ENCODE measurements at regions not wholly inside any gene's neighbourhood (a gene's known extent, or its start where the extent isn't known, plus 50 kb on each side); places are given as distances from the start of the nearest gene placed in this dataset.

GRCh38 chr1:172883387-172883791, 167.4 kb downstream of the TNFSF18 start:
- Histone ChIP-seq H3K4me3 (no peak overlapping the region), H3K27me3 (peaks cover 5% of the 10 kb centered on the region), H3K9me3 (replicated peaks in 1 of 3) (no peaks in the 10 kb centered on the region), H3K27ac (no peak overlapping the region), H3K36me3 (replicated peaks in 1 of 2) (no peaks in the 10 kb centered on the region), H3K4me1 (replicated peaks in 1 of 2) (no peaks in the 10 kb centered on the region)
- DNase-seq: no peak
- TF ChIP-seq CTCF (IDR thresholded peaks at IDR 0.05) (no peak), POLR2A (IDR thresholded peaks at IDR 0.05) (no peak)
- intact Hi-C loops (cut with DNase I): no loop called here
- WGBS, 4 donors: 72 to 81% (median 79%) methylated on average over 3 of the region's 3 CpGs

- intact Hi-C loops (cut with DNase I): no loop called here
- DNase-seq: no peak
- 41 to 92% (median 61%) methylated on average over 1 of the region's 1 CpG for WGBS, 4 donors
- H3K4me1 ChIP-seq (replicated peaks in 1 of 2): no peaks in the 10 kb centered on the region
- no peak overlapping the region for H3K27ac ChIP-seq
- peaks cover 5% of the 10 kb centered on the region for H3K27me3 ChIP-seq
- TF ChIP-seq CTCF (IDR thresholded peaks at IDR 0.05): no peak
- TF ChIP-seq POLR2A (IDR thresholded peaks at IDR 0.05): no peak
- H3K4me3 ChIP-seq: no peak overlapping the region
- H3K9me3 ChIP-seq (replicated peaks in 1 of 3): no peaks in the 10 kb centered on the region
- H3K36me3 ChIP-seq (replicated peaks in 1 of 2): no peaks in the 10 kb centered on the region
Observed at GRCh38 chr1:172883844-172884243, 166.9 kb downstream of the TNFSF18 start.

- DNase-seq: no peak
- intact Hi-C loops (cut with DNase I): no loop called here
- no peak overlapping the region for H3K4me3 ChIP-seq
Observed at GRCh38 chr1:172885411-172885810, 165.3 kb downstream of the TNFSF18 start.

GRCh38 chr1:172885971-172886370, 164.8 kb downstream of the TNFSF18 start:
- Histone ChIP-seq H3K4me1 (replicated peaks in 1 of 2) (no peaks in the 10 kb centered on the region), H3K36me3 (replicated peaks in 1 of 2) (no peaks in the 10 kb centered on the region), H3K27me3 (no peaks in the 10 kb centered on the region), H3K27ac (no peak overlapping the region), H3K4me3 (no peak overlapping the region), H3K9me3 (replicated peaks in 1 of 3) (no peaks in the 10 kb centered on the region)
- TF ChIP-seq POLR2A (IDR thresholded peaks at IDR 0.05) (no peak), CTCF (IDR thresholded peaks at IDR 0.05) (no peak)
- intact Hi-C loops (cut with DNase I): no loop called here
- DNase-seq: no peak
- WGBS, 4 donors: 86 to 89% (median 86%) methylated on average over 1 of the region's 1 CpG

More at GRCh38 chr1:172885411-172885810, 165.3 kb downstream of the TNFSF18 start:
- Histone ChIP-seq H3K9me3 (replicated peaks in 1 of 3) (no peaks in the 10 kb centered on the region), H3K4me1 (replicated peaks in 1 of 2) (no peaks in the 10 kb centered on the region), H3K27me3 (no peaks in the 10 kb centered on the region), H3K36me3 (replicated peaks in 1 of 2) (no peaks in the 10 kb centered on the region), H3K27ac (no peak overlapping the region)
- no peak for TF ChIP-seq CTCF (IDR thresholded peaks at IDR 0.05)

Measured in adrenal gland (tissue), 9 donors.